Endothelial cell of umbilical vein (primary cell): ENCODE measurements at regions not wholly inside any gene's neighbourhood (a gene's known extent, or its start where the extent isn't known, plus 50 kb on each side); places are given as distances from the start of the nearest gene placed in this dataset.

Experiments
- CTCF ChIP-seq, 2 donors: IDR thresholded peaks; 1 replicate in 1 of 2; 2 replicates in 1 of 2; pipeline ENCODE4 v1.5.1; 2011; ENCODE audit warnings: low read length in 2 of 2, mild to moderate bottlenecking in 2 of 2, moderate library complexity in 2 of 2, control low read depth in 1 of 2, inconsistent platforms in 1 of 2, low read depth in 1 of 2; ENCODE audit not compliant: insufficient read depth in 1 of 2; ENCODE audit errors: extremely low read depth in 1 of 2
- EZH2 ChIP-seq: IDR thresholded peaks from 2 replicates; pipeline ENCODE4 v1.6.1; 2012; ENCODE audit warnings: borderline replicate concordance, low read depth, mild to moderate bottlenecking, moderate library complexity, low read length, inconsistent platforms; ENCODE audit not compliant: severe bottlenecking
- FOS ChIP-seq: IDR thresholded peaks from 2 replicates; pipeline ENCODE4 v1.6.1; 2011; ENCODE audit warnings: mild to moderate bottlenecking, low read length, moderate library complexity, borderline replicate concordance; ENCODE audit not compliant: insufficient read depth
- GATA2 ChIP-seq: IDR thresholded peaks from 2 replicates; pipeline ENCODE4 v1.7.0; 2011; ENCODE audit warnings: low read depth, mild to moderate bottlenecking, moderate library complexity, mixed read lengths, low read length; ENCODE audit not compliant: insufficient read length, insufficient read depth
- JUN ChIP-seq: IDR thresholded peaks from 2 replicates; pipeline ENCODE4 v1.6.1; 2011; ENCODE audit warnings: borderline replicate concordance, low read depth; ENCODE audit not compliant: insufficient read length, insufficient read depth
- MAX ChIP-seq: IDR thresholded peaks from 2 replicates; pipeline ENCODE4 v1.6.1; 2011; ENCODE audit not compliant: insufficient read depth, insufficient read length
- MYC ChIP-seq: IDR thresholded peaks from one replicate; pipeline ENCODE4 v1.6.1; 2011; ENCODE audit warnings: mild to moderate bottlenecking, low read depth, low read length
- POLR2A ChIP-seq: IDR thresholded peaks from 2 replicates; pipeline ENCODE4 v1.6.1; 2012; ENCODE audit warnings: low read depth, mild to moderate bottlenecking, control low read depth, low read length
- POLR2AphosphoS5 ChIP-seq: IDR thresholded peaks from 2 replicates; pipeline ENCODE4 v1.6.1; 2012; ENCODE audit warnings: low read depth, mild to moderate bottlenecking, control low read depth, low read length, moderate library complexity; ENCODE audit not compliant: insufficient read depth

DNA sequence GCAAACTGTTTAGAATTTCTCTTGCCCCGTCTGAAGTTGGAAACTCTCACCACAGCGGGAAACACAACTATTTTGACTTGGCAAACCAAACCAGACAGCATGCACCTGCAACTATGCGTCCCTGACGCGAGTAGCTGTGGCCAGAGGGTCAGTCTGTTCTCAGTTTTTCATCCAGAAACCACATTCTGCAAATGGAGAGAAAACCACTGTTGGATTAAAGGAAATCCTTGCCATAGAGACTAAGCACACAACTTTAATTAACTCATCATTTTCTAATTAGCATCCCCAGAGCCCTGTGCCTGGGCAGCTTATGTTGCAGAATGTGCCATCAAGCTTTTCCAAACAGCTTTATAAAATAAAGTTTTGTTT is 415.7 kb upstream of the TCF4 start:
- TF ChIP-seq CTCF (IDR thresholded peaks at IDR 0.05; ENCODE audit: extremely low read depth in 1 of 2, insufficient read depth in 1 of 2, low read depth in 1 of 2, low read length in 2 of 2) (no peak), POLR2A (no peak), EZH2 (no peak), JUN (no peak), MAX (no peak), POLR2AphosphoS5 (no peak), GATA2 (no peak), MYC (no peak), FOS (no peak)
